NCI-H526 treated with DMSO at 0.1 percent for 48 hours (cell line): ENCODE measurements at regions not wholly inside any gene's neighbourhood (a gene's known extent, or its start where the extent isn't known, plus 50 kb on each side); places are given as distances from the start of the nearest gene placed in this dataset.
"Not testable (repeated sequence)": the region's sequence is repeated elsewhere in the genome, so short reads cannot be mapped to it uniquely, and the experiment has no call there.

Experiments used
- DNase-seq: peaks from one replicate; lab custom pipeline; 2025; lab: John Stamatoyannopoulos, UW

DNA sequence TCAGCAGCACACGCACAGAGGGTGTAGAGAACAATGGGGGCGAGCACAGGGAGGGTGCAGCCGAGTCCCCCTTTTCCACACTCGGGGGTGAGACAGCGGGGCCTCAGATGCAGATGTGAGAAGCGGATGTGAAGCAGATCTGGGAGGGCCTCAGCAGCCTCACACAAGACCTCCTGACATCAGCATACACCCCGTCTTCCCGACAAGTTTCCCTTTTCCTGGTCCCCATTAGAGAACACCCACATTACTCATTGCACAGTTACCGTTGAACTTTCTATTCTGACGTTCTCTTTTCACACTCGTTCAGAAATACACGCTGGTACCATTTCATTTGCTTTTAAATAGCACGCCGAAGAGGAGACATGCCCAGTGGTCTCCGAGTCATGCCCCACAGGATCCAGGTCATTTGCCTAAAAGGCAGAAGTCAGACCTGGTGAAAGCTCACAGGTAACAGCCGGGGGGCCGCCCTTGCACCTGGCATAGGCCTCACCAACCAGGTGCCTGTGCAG, 129.5 kb upstream of the ID2 start:
- peak; percentile 87 for DNase-seq

DNA sequence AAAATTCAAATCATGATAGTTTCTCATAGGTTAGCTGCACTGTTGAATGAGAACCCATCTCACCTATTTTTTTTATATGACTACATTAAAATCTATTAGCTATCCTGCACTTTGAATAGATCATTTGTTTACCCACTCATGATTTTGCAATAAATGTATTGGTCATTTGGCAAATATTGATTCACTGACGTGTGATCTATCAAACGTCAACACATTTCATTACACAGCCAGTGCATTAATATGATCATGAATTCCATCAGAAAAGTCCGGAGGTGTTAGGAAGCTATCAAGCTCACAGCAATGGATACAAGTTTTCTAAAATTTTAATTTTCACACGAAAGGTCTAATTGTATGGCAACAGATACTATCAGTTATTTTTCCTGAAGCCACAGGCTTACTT, 128.2 kb upstream of the ID2 start:
- no peak for DNase-seq

DNA sequence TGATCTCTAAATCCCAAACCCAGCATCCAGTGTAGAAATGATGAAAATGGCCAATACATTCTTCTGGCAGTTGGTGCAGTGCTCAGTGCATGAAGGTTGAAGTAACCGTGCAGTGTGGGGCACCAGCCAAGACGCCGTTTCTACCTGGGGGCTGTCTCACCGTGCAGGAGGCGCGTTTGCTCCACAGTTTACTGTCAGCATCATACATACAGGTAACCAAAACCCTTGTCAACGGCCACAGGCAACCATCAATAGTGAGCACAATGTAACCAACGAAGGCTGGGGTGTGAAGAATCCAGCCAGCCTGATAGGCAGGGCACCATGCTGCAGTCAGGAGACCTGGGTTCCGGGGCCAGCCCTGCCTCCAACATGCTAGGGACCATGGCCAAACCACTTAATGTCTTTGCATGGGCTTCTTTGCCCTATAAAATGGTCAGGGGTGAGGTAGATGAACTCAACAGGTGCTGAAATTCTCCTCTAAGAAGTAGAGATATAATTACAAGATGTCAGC, 127.5 kb upstream of the ID2 start:
- no peak for DNase-seq

DNA sequence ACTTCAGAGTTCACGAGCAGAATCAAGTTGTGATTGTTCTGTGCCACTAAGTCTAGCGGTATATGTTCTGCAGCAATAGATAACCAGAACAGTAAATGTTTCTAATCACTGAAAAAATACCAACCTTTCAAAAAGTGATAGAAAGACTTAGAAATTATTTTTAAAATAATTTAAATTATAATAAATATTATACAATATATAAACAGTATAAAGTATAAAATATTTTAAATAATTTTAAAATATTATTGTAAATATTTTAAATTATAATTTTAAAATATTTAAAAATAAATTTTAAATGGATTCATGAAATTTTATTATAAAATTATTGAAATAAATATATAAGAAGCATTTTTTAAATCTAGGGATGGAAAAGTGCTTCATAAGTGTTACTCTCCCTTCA, 126.3 kb upstream of the ID2 start:
- DNase-seq, result no peak

DNA sequence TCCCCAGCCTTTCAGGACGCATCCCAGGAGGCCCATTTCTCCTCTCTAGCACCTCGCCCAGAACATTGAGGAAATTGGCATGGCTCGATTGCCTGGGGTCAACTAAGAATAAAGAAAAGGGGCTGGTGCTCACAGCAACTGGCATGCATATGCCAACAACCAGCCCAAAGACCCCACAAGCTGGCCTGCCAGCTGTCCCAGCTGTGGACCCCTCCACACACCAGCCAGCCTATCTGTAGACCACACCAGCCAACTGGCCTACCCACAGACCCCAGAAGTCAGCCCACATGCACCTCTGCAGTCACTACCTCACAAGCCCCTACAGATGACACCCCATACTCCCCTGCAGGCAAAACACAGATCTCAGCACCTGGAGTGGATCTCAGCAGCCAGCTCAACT, 123.8 kb upstream of the ID2 start:
- DNase-seq, result no peak

DNA sequence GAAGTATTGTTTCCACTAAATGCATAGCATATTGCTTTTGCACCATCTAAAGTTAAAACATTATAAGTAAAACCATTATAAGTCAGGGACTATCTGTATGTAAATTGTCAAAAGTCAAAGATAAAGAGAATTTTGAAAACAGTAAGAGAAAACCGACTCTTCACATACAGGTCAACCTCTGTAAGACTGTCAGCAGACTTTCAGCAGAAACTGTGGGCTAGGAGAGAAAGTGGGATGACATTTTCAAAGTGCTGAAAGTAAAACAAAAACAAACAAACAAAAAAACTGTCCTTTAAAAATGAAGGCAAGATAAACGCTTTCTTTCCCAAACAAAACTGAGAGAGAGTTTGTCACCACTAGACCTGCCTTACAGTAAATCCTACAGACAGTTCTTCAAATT, 122.9 kb upstream of the ID2 start:
- DNase-seq, result no peak

DNA sequence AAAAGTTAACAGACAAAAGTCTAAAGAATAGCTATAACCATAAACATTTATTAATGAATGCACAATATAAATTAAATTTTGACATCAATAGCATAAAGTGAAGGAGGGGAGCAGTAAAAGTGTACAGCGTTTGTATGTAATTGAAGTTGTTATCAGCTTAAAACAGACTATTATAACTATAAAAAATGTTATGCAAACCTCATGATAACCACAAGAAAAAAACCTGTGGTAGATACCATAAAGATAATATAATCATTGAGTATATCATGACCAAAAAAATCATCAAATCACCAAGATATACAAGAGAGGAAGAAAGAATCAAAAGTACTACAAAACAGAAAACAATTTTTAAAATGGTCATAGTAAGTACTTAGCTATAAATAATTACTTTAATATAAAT, 122.1 kb upstream of the ID2 start:
- no peak for DNase-seq

DNA sequence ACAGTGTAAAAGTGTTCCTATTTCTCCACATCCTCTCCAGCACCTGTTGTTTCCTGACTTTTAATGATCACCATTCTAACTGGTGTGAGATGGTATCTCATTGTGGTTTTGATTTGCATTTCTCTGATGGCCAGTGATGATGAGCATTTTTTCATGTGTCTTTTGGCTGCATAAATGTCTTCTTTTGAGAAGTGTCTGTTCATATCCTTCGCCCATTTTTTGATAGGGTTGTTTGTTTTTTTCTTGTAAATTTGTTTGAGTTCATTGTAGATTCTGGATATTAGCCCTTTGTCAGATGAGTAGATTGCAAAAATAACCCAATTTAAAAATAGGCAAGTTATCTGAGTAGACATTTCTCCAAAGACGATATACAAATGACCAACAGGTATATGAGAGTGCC, 120.2 kb upstream of the ID2 start:
- not testable (repeated sequence) for DNase-seq

- no peak for DNase-seq
Observed at GRCh38 chr2:8563814-8564474, 117.9 kb upstream of the ID2 start.

DNA sequence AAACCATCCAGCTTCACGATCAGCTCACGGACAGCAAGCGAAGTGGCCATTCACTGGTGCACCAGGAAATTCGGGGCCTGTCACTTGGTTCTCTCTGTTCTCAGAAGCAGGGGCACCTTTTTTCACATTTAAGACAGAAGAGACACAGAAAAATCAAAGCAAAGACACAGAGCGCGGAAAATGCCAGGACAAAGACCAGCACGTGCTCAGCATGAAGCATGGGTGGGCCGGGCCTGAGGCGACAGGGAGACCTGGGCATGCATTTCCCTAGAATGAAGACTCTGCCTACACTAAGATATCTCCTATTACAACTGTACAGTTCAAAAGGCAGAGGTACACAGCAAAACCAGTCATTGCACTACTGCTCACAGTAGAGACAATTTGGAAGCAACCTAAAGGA, 117.4 kb upstream of the ID2 start:
- DNase-seq, result no peak

DNA sequence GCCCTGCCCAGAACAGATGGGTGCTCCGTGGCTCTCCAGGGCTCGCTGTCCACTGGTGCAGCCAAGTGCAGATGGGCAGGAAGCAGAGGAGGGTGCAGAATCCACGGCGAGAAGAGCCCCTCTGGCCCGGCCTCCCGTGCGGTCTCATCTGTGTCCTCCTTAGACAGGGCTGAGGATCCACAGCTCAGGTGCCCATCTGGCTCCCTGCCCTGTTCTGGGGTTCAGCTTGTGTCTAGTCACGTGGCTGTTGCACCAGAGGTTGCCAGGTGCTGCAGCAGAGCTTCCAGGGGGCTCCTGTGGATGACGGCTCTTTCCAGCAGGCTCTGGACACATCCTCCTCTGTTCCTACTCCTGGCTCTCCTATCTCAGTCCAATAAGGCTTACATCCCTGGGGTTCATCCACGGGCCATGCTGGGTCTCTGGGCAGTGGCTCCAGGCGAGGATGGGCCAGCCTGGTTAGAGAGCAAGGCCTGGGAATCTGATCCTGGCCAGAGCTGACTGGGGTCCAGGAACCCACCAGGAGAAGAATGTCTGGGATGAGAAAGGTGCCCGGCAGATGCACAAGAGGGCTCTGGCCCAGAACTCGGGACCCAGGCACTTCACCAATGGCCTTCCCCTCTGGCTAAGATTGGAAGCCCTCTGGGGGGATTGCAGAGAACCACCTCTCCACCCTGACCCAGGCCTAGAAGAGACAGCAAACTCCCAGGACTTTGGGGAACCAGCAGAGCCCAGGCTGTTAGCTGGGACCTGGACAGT, 116.3 kb upstream of the ID2 start:
- no peak for DNase-seq

DNA sequence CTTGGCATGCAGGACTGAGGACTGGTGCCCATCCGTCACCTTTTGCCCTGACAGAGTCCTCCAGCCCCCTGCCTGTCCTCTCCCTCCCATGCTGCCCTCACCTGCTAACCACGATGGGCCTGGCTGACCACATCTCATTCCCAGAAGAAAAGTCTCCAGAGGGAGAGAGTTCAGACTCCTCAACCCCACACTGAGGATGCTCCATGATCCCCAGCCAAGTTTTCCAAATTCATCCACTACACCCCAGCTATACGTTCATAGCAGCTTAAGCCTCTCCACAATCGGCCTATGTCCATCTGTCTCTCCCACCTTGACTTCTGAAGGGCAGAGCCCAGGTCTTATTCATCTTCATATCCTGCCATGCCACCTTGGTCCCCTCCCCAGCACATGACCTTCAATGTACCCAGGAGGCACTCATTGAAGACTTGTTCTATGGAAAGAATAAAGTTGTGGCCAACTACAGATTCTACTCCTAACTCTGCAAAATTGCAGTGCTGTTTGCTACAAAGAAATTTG, 115.6 kb upstream of the ID2 start:
- no peak for DNase-seq

GRCh38 chr2:8566774-8567468, 114.9 kb upstream of the ID2 start:
- DNase-seq, result no peak

- no peak for DNase-seq
Observed at GRCh38 chr2:8567469-8568260, 114.2 kb upstream of the ID2 start.

GRCh38 chr2:8568543-8569302, 113.1 kb upstream of the ID2 start:
- no peak for DNase-seq

GRCh38 chr2:8569332-8569930, 112.4 kb upstream of the ID2 start:
- DNase-seq, result no peak

GRCh38 chr2:8570637-8571036, 111.2 kb upstream of the ID2 start:
- DNase-seq, result no peak

DNA sequence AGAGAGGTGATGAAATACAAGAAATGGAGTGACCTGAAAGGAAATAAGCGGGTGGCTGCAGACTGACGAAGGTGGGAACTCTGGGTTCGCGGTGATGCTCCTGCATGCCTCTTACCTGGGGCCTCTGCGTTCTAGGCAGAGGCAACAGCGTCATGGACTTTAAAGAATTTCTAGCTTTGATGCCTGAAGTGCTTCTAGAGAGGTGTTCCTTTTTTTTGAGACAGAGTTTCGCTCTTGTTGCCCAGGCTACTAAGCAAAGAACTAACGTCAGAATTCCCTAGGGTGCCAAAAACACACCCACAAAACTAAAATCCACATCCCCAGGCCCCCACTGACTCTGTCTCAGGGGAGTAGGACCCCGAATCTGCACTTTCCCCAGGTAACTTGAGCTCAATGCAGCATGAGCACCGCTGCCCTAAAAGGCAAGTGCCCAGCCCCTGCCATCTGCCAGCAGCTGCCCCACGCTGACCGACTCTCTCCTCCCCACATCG, 110.5 kb upstream of the ID2 start:
- no peak for DNase-seq

- peak; percentile 86 for DNase-seq
Observed at GRCh38 chr2:8571792-8572499, 109.9 kb upstream of the ID2 start.

DNA sequence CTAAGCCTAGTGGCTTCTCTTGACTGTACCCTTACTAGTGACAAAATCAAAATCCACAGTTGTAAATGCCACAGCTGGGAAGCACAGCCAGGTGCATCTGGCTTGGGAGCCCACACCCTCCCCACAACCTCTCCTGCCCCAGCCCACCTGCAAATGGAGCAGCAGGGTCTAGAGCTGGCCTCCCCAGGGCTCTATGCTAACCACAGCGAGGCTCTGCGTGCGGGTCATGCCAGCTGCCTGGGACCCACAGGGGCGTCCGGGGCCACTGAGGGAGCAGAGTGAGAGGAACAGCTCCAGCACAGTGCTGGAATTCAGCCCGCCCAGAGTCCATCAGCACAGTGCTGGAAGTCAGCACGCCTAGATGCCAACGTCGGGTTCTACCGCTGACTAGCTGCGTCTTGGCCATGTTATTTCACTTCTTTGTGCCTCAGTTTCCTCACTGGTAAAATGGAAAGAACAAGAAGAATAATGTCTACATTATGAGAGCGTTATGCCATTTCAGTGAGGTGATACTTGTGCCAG, 109.1 kb upstream of the ID2 start:
- peak; percentile 55 for DNase-seq
